Testis (tissue), 2 donors: ENCODE measurements at regions not wholly inside any gene's neighbourhood (a gene's known extent, or its start where the extent isn't known, plus 50 kb on each side); places are given as distances from the start of the nearest gene placed in this dataset.

Experiments
- DNase-seq: peaks from one replicate; pipeline ENCODE4 v3.0.0-alpha.2; 2019
- H3K27ac ChIP-seq, 2 donors: fragments of 200-600 bp; sonication (generic); one replicate each; pipeline ENCODE4 v1.5.1; 2019
- H3K27me3 ChIP-seq: fragments of 200-600 bp; sonication (generic); one replicate; pipeline ENCODE4 v1.5.1; 2019
- H3K36me3 ChIP-seq: fragments of 200-600 bp; sonication (generic); one replicate; pipeline ENCODE4 v1.5.1; 2017; ENCODE audit warnings: low read depth; ENCODE audit errors: missing control alignments
- H3K4me1 ChIP-seq: fragments of 200-600 bp; sonication (generic); one replicate; pipeline ENCODE4 v1.5.1; 2019
- H3K4me3 ChIP-seq, 2 donors: fragments of 200-600 bp; sonication (generic); one replicate each; pipeline ENCODE4 v1.5.1; 2017 to 2019
- H3K9me3 ChIP-seq: fragments of 200-600 bp; sonication (generic); one replicate; pipeline ENCODE4 v1.5.1; 2017
- CTCF ChIP-seq, 3 experiments: fragments of 450-650 bp in 2 of 3; fragments of 200-600 bp in 1 of 3; sonication (generic) in 1 of 3; IDR thresholded peaks; one replicate each; pipeline ENCODE4 v1.5.1; 2016 to 2019; ENCODE audit warnings: antibody characterized with exemption in 3 of 3, mild to moderate bottlenecking in 2 of 3, moderate library complexity in 1 of 3
- POLR2A ChIP-seq: fragments of 450-650 bp; IDR thresholded peaks from one replicate; pipeline ENCODE4 v1.6.1; 2017; ENCODE audit warnings: antibody characterized with exemption, mild to moderate bottlenecking, moderate library complexity
- WGBS, 2 donors: methylation state at CpG; one replicate each; pipeline ENCODE4 v1.1.5; 2018; 5-methylcytosine and 5-hydroxymethylcytosine counted together
- intact Hi-C: fragments of 100-400 bp; cut with DNase I; formaldehyde crosslinking; loops from one replicate; pipeline ENCODE4 v1.15.1; 2023; ENCODE audit warnings: low total_unique reads

- Histone ChIP-seq H3K36me3 (no peaks in the 10 kb centered on the region), H3K4me1 (no peaks in the 10 kb centered on the region), H3K27ac (no peak overlapping the region), H3K4me3 (no peak overlapping the region), H3K27me3 (no peaks in the 10 kb centered on the region), H3K9me3 (no peaks in the 10 kb centered on the region)
- DNase-seq = no peak
- intact Hi-C loops = no loop called here
- 92 to 93% methylated on average over 3 of the region's 3 CpGs for WGBS, 2 donors
- TF ChIP-seq CTCF (IDR thresholded peaks at IDR 0.05) (no peak), POLR2A (no peak)
Measured at GRCh38 chr4:79016878-79017277, 77.6 kb upstream of the PAQR3 start.

GRCh38 chr4:79015411-79015810 lies 76.2 kb upstream of the PAQR3 start:
- Histone ChIP-seq H3K4me3 (no peak overlapping the region), H3K36me3 (no peaks in the 10 kb centered on the region), H3K9me3 (no peaks in the 10 kb centered on the region), H3K4me1 (no peaks in the 10 kb centered on the region), H3K27me3 (no peaks in the 10 kb centered on the region), H3K27ac (no peak overlapping the region)
- TF ChIP-seq CTCF (IDR thresholded peaks at IDR 0.05) (no peak), POLR2A (no peak)
- 94% methylated on average over 2 of the region's 2 CpGs for WGBS, 2 donors
- no peak for DNase-seq
- intact Hi-C loops = no loop called here

- no peaks in the 10 kb centered on the region for H3K36me3 ChIP-seq
- no peak for DNase-seq
- H3K27me3 ChIP-seq = no peaks in the 10 kb centered on the region
- TF ChIP-seq CTCF (IDR thresholded peaks at IDR 0.05) (no peak), POLR2A (no peak)
- H3K27ac ChIP-seq = no peak overlapping the region
- intact Hi-C loops = no loop called here
- H3K4me3 ChIP-seq = no peak overlapping the region
- WGBS, 2 donors = 89 to 94% methylated on average over 3 of the region's 3 CpGs
- no peaks in the 10 kb centered on the region for H3K9me3 ChIP-seq
- no peaks in the 10 kb centered on the region for H3K4me1 ChIP-seq
Measured at GRCh38 chr4:79014230-79014629, 75.0 kb upstream of the PAQR3 start.

GRCh38 chr4:79013756-79014155 lies 74.5 kb upstream of the PAQR3 start:
- H3K4me1 ChIP-seq = no peaks in the 10 kb centered on the region
- 68 to 73% methylated on average over 3 of the region's 3 CpGs for WGBS, 2 donors
- no peak overlapping the region for H3K27ac ChIP-seq
- DNase-seq = no peak
- intact Hi-C loops = no loop called here
- H3K4me3 ChIP-seq = no peak overlapping the region
- no peaks in the 10 kb centered on the region for H3K36me3 ChIP-seq
- no peak for TF ChIP-seq CTCF (IDR thresholded peaks at IDR 0.05)
- no peak for TF ChIP-seq POLR2A
- H3K9me3 ChIP-seq = no peaks in the 10 kb centered on the region
- no peaks in the 10 kb centered on the region for H3K27me3 ChIP-seq

- TF ChIP-seq POLR2A = no peak
- no peak for TF ChIP-seq CTCF (IDR thresholded peaks at IDR 0.05)
- H3K27me3 ChIP-seq = no peaks in the 10 kb centered on the region
- H3K27ac ChIP-seq = no peak overlapping the region
- H3K4me3 ChIP-seq = no peak overlapping the region
- no peaks in the 10 kb centered on the region for H3K36me3 ChIP-seq
- intact Hi-C loops = no loop called here
- H3K4me1 ChIP-seq = peaks cover 14% of the 10 kb centered on the region
- WGBS, 2 donors = 48 to 59% methylated on average over 4 of the region's 4 CpGs
- DNase-seq = no peak
- no peaks in the 10 kb centered on the region for H3K9me3 ChIP-seq
Measured at GRCh38 chr4:78990938-78991810, 51.9 kb upstream of the PAQR3 start.
